K562 (cell line): ENCODE measurements at regions not wholly inside any gene's neighbourhood (a gene's known extent, or its start where the extent isn't known, plus 50 kb on each side); places are given as distances from the start of the nearest gene placed in this dataset.

Experiments
- ATAC-seq: fragments of 200-7000 bp; cut with Tn5 transposase; 3 replicates; pipeline ENCODE4 v1.9.1; 2020; ENCODE audit warnings: moderate library complexity
- BruUV-seq: library from RNA; stranded (reverse); fragments of 400-500 nt; replicated peaks from 2 replicates; lab custom pipeline; 2021; lab: Mats Ljungman, UMichigan
- CTCF ChIA-PET: fragments of 300-600 bp; formaldehyde crosslinking; extraction: SDS; loops from one replicate; lab custom pipeline; 2021; ENCODE audit warnings: low intra/inter-chr PET ratio; lab: Yijun Ruan, JAX
- POLR2A ChIA-PET: fragments of 300-600, 350-650 bp; sonication (Branson Sonifier 250); formaldehyde crosslinking; extraction: SDS; loops from one replicate; lab custom pipeline; 2021; ENCODE audit warnings: antibody characterized with exemption, inconsistent platforms; lab: Yijun Ruan, JAX
- DNase-seq, 4 experiments: peaks; one replicate each; pipeline versions ENCODE4 v3.0.0 to v3.0.0-alpha.2; 2011 to 2018; ENCODE audit warnings: low spot score in 3 of 4, mixed read lengths in 3 of 4; ENCODE audit errors: extremely low read depth in 1 of 4
- FAIRE-seq: peaks from 2 replicates; lab custom pipeline; 2011; peaks lifted over from hg19 to GRCh38; lab: Jason Lieb, UNC
- H2AFZ ChIP-seq: 2 replicates; pipeline ENCODE4 v1.6.0; 2011; ENCODE audit warnings: low read depth, low read length, control low read depth, inconsistent platforms
- H3K27ac ChIP-seq: fragments of 200-600 bp; 3 replicates; pipeline ENCODE4 v1.8.0; 2011; ENCODE audit warnings: low read depth, mild to moderate bottlenecking, control low read depth, inconsistent platforms, low read length, moderate library complexity, mixed read lengths; ENCODE audit errors: extremely low read depth
- H3K27me3 ChIP-seq, 2 experiments: fragments of 300-600 bp in 1 of 2; 2 replicates in 1 of 2; 3 replicates in 1 of 2; pipeline versions ENCODE4 v1.6.0 to v1.8.0; 2011; ENCODE audit warnings: inconsistent platforms in 2 of 2, low read length in 2 of 2, mild to moderate bottlenecking in 1 of 2, mixed read lengths in 1 of 2, moderate library complexity in 1 of 2; ENCODE audit not compliant: control insufficient read depth in 2 of 2, insufficient read depth in 2 of 2
- H3K36me3 ChIP-seq: fragments of 300-600 bp; 3 replicates; pipeline ENCODE4 v1.8.0; 2011; ENCODE audit warnings: mild to moderate bottlenecking, low read length, inconsistent platforms; ENCODE audit not compliant: control insufficient read depth, insufficient read depth
- H3K4me1 ChIP-seq, 2 experiments: fragments of 200-600 bp in 1 of 2; replicated peaks in 1 of 2; 2 replicates in 1 of 2; 3 replicates in 1 of 2; pipeline versions ENCODE4 v1.5.1 to v1.8.0; 2011; ENCODE audit warnings: inconsistent platforms in 2 of 2, low read length in 2 of 2, mild to moderate bottlenecking in 1 of 2, mixed read lengths in 1 of 2, moderate library complexity in 1 of 2; ENCODE audit not compliant: control insufficient read depth in 2 of 2, insufficient read depth in 2 of 2
- H3K4me2 ChIP-seq: 2 replicates; pipeline ENCODE4 v1.6.1; 2011; ENCODE audit warnings: low read length, control low read depth, inconsistent platforms, mixed read lengths; ENCODE audit not compliant: insufficient read depth
- H3K4me3 ChIP-seq: fragments of 200-600 bp; sonication (generic), shearing (Covaris generic); 2 replicates; pipeline ENCODE4 v1.5.1; 2016; ENCODE audit warnings: control low read depth, inconsistent platforms
- H3K79me2 ChIP-seq: fragments of 200-600 bp; 3 replicates; pipeline ENCODE4 v1.8.0; 2011; ENCODE audit warnings: low read length, inconsistent platforms; ENCODE audit not compliant: control insufficient read depth, insufficient read depth
- H3K9ac ChIP-seq, 2 experiments: 2 replicates each; pipeline versions ENCODE4 v1.6.0 to v1.6.1; 2011; ENCODE audit warnings: low read depth in 2 of 2, low read length in 2 of 2, control low read depth in 1 of 2, inconsistent platforms in 1 of 2, mild to moderate bottlenecking in 1 of 2, mixed read lengths in 1 of 2; ENCODE audit not compliant: insufficient read depth in 1 of 2
- H3K9me1 ChIP-seq: one replicate; pipeline ENCODE4 v1.6.0; 2011; ENCODE audit warnings: inconsistent platforms, mild to moderate bottlenecking, low read length, moderate library complexity; ENCODE audit not compliant: control insufficient read depth, insufficient read depth
- H3K9me3 ChIP-seq: replicated peaks from 2 replicates; pipeline ENCODE4 v1.5.1; 2011; ENCODE audit warnings: low read depth, low read length, inconsistent platforms; ENCODE audit not compliant: control insufficient read depth, insufficient read depth
- H4K20me1 ChIP-seq: replicated peaks from 2 replicates; pipeline ENCODE4 v1.6.1; 2011; ENCODE audit warnings: low read length, inconsistent platforms, mixed read lengths; ENCODE audit not compliant: control insufficient read depth, insufficient read depth
- ARHGAP35 ChIP-seq: fragments of 450-650 bp; IDR thresholded peaks from 2 replicates; pipeline ENCODE4 v1.6.1; 2018; ENCODE audit not compliant: partially characterized antibody
- ATF7 ChIP-seq: fragments of 450-650 bp; IDR thresholded peaks from 2 replicates; pipeline ENCODE4 v1.7.1; 2014; ENCODE audit warnings: mild to moderate bottlenecking, moderate library complexity
- CBX8 ChIP-seq: fragments of 200-600 bp; sonication (generic); IDR thresholded peaks from 2 replicates; pipeline ENCODE4 v1.6.1; 2012; ENCODE audit warnings: borderline replicate concordance, mixed run types, low read depth, mild to moderate bottlenecking, moderate library complexity, mixed read lengths, low read length, control low read depth, inconsistent platforms; ENCODE audit not compliant: poor library complexity, severe bottlenecking; ENCODE audit errors: extremely low read depth
- CHAMP1 ChIP-seq: fragments of 450-650 bp; IDR thresholded peaks from 2 replicates; pipeline ENCODE4 v1.6.1; 2016; ENCODE audit warnings: mild to moderate bottlenecking
- ELF4 ChIP-seq: fragments of 450-650 bp; formaldehyde crosslinking; IDR thresholded peaks from 2 replicates; pipeline ENCODE4 v1.4.0; 2022; ENCODE audit warnings: missing genetic modification characterization
- ETV1 ChIP-seq: fragments of 450-650 bp; conservative IDR thresholded peaks from 2 replicates; pipeline ENCODE4 v1.6.1; 2016; ENCODE audit warnings: missing genetic modification characterization, control low read depth, low read depth, missing compliant biosample characterization
- GTF2B ChIP-seq: IDR thresholded peaks from 2 replicates; pipeline ENCODE4 v1.6.1; 2011; ENCODE audit not compliant: insufficient read length; ENCODE audit errors: extremely low read depth
- GTF2F1 ChIP-seq: IDR thresholded peaks from 2 replicates; pipeline ENCODE4 v1.6.1; 2011; ENCODE audit warnings: low read depth, low read length, improper control_type of control experiment
- KLF13 ChIP-seq: fragments of 450-650 bp; IDR thresholded peaks from 2 replicates; pipeline ENCODE4 v1.6.1; 2016; ENCODE audit warnings: missing genetic modification characterization, low read depth, mild to moderate bottlenecking, missing compliant biosample characterization, moderate library complexity, borderline replicate concordance
- MAX ChIP-seq: sonication (generic); formaldehyde crosslinking; IDR thresholded peaks from 2 replicates; pipeline ENCODE4 v1.9.0; 2022; ENCODE audit warnings: mild to moderate bottlenecking, missing genetic modification reagents
- PTBP1 ChIP-seq: fragments of 200-400 bp; formaldehyde crosslinking; IDR thresholded peaks from 2 replicates; pipeline ENCODE4 v1.6.1; 2017; ENCODE audit warnings: low read depth, low read length
- RB1 ChIP-seq: fragments of 450-650 bp; IDR thresholded peaks from 2 replicates; pipeline ENCODE4 v1.6.1; 2017; ENCODE audit warnings: low read depth, mild to moderate bottlenecking
- RFX7 ChIP-seq: fragments of 250-450 bp; sonication (Bioruptor Pico); IDR thresholded peaks from 2 replicates; pipeline ENCODE4 v1.5.1; 2021; ENCODE audit warnings: mild to moderate bottlenecking
- TFAP4 ChIP-seq: sonication (generic); formaldehyde crosslinking; IDR thresholded peaks from 2 replicates; pipeline ENCODE4 v1.8.0; 2022; ENCODE audit warnings: missing genetic modification reagents, mild to moderate bottlenecking, moderate library complexity, borderline replicate concordance
- ZBTB34 ChIP-seq: fragments of 250-450 bp; sonication (Bioruptor Pico); IDR thresholded peaks from 2 replicates; pipeline ENCODE4 v1.8.0; 2021; ENCODE audit warnings: mild to moderate bottlenecking, moderate library complexity
- ZNF324 ChIP-seq: fragments of 250-450 bp; sonication (Bioruptor Pico); IDR thresholded peaks from 2 replicates; pipeline ENCODE4 v1.4.0; 2020; ENCODE audit warnings: mild to moderate bottlenecking
- WGBS: fragments of 100-300 bp; shearing (Covaris generic); methylation state at CpG from one replicate; pipeline ENCODE4 v1.1.6; 2016; ENCODE audit warnings: low coverage, mixed read lengths; ENCODE audit not compliant: insufficient coverage; ENCODE audit errors: missing lambda C conversion rate; 5-methylcytosine and 5-hydroxymethylcytosine counted together
- in situ Hi-C: fragments of 300-500 bp; cut with MboI; formaldehyde crosslinking; loops from 4 replicates; pipeline ENCODE4 v1.15.0; 2018; ENCODE audit warnings: inconsistent platforms, mixed read lengths
- intact Hi-C: fragments of 100-400 bp; cut with micrococcal nuclease; formaldehyde crosslinking; loops from 2 replicates; pipeline ENCODE4 v1.14.2; 2022

- TF ChIP-seq ETV1 = no peak
Observed at GRCh38 chr14:99095369-99095768, 176.6 kb downstream of the BCL11B start (continued).

- ChIA-PET CTCF (no interaction called here), POLR2A (no interaction called here)
- H3K27me3 ChIP-seq = no peaks in the 10 kb centered on the region
- no TSS peak for BruUV-seq
- WGBS = 2% methylated on average over 6 of the region's 6 CpGs
- in situ Hi-C loops (no loop called here), intact Hi-C loops (no loop called here)
- no peak overlapping the region for H3K9ac ChIP-seq
- no peaks in the 10 kb centered on the region for H3K36me3 ChIP-seq
- FAIRE-seq (no peak), DNase-seq (no peak), ATAC-seq (no peak)
- H3K4me2 ChIP-seq = no peak overlapping the region
- no peaks in the 10 kb centered on the region for H3K79me2 ChIP-seq
- H3K27ac ChIP-seq = no peak overlapping the region
- H2AFZ ChIP-seq = no peak overlapping the region
- H3K9me1 ChIP-seq = no peaks in the 10 kb centered on the region
- no peaks in the 10 kb centered on the region for H3K9me3 ChIP-seq
- no peaks in the 10 kb centered on the region for H3K4me1 ChIP-seq
- H3K4me3 ChIP-seq = no peak overlapping the region
- no peaks in the 10 kb centered on the region for H4K20me1 ChIP-seq
- TF ChIP-seq GTF2F1 (no peak), RFX7 (no peak), ATF7 (no peak), CBX8 (no peak), TFAP4 (CRISPR knock-in tag) (no peak), ZBTB34 (no peak), KLF13 (tag) (no peak), CHAMP1 (no peak), MAX (CRISPR knock-in tag) (no peak), PTBP1 (no peak), ARHGAP35 (no peak), GTF2B (no peak), ELF4 (no peak), RB1 (no peak), ZNF324 (no peak)
Observed at GRCh38 chr14:99098199-99098598, 173.8 kb downstream of the BCL11B start.
